PFSK-1 (cell line): ENCODE measurements at regions not wholly inside any gene's neighbourhood (a gene's known extent, or its start where the extent isn't known, plus 50 kb on each side); places are given as distances from the start of the nearest gene placed in this dataset.

Source experiments
- FOXP2 ChIP-seq: optimal IDR thresholded peaks from 2 replicates; pipeline ENCODE3; 2011; ENCODE audit warnings: borderline replicate concordance, control low read depth, inconsistent platforms; ENCODE audit not compliant: insufficient read depth; ENCODE audit errors: extremely low read length, extremely low read depth
- POLR2AphosphoS5 ChIP-seq: IDR thresholded peaks from 2 replicates; pipeline ENCODE4 v1.6.1; 2012; ENCODE audit warnings: low read depth, mild to moderate bottlenecking, control low read depth, low read length, moderate library complexity
- REST ChIP-seq, 2 experiments: IDR thresholded peaks; 2 replicates each; pipeline versions ENCODE4 v1.6.1 to v1.8.0; 2011 to 2012; ENCODE audit warnings: low read depth in 2 of 2, low read length in 2 of 2, control low read depth in 1 of 2, inconsistent platforms in 1 of 2, mild to moderate bottlenecking in 1 of 2, moderate library complexity in 1 of 2; ENCODE audit not compliant: insufficient read depth in 1 of 2
- SIN3A ChIP-seq: IDR thresholded peaks from 2 replicates; pipeline ENCODE4 v1.6.1; 2012; ENCODE audit warnings: mild to moderate bottlenecking, low read length, moderate library complexity, borderline replicate concordance; ENCODE audit not compliant: insufficient read depth
- TAF1 ChIP-seq: IDR thresholded peaks from 2 replicates; pipeline ENCODE4 v1.6.1; 2012; ENCODE audit warnings: low read length, control low read depth, borderline replicate concordance; ENCODE audit not compliant: insufficient read depth

GRCh38 chr2:30336978-30337841 is 105.9 kb downstream of the LBH start:
- TF ChIP-seq POLR2AphosphoS5 (no peak), SIN3A (no peak), FOXP2 (no peak), REST (IDR thresholded peaks at IDR 0.05; ENCODE audit: insufficient read depth in 1 of 2, low read depth in 2 of 2, low read length in 2 of 2) (no peak), TAF1 (no peak)

- no peak for TF ChIP-seq SIN3A
These were observed 107.1 kb downstream of the LBH start for GRCh38 chr2:30338475-30338874.

GRCh38 chr2:30339071-30339470 is 107.7 kb downstream of the LBH start:
- TF ChIP-seq SIN3A (no peak), POLR2AphosphoS5 (no peak), TAF1 (no peak), REST (IDR thresholded peaks at IDR 0.05; ENCODE audit: insufficient read depth in 1 of 2, low read depth in 2 of 2, low read length in 2 of 2) (no peak), FOXP2 (no peak)

- TF ChIP-seq POLR2AphosphoS5 (no peak), REST (IDR thresholded peaks at IDR 0.05; ENCODE audit: insufficient read depth in 1 of 2, low read depth in 2 of 2, low read length in 2 of 2) (no peak), SIN3A (no peak), TAF1 (no peak), FOXP2 (no peak)
These were observed 105.4 kb upstream of the LCLAT1 start for GRCh38 chr2:30341500-30342267.

GRCh38 chr2:30346471-30347169 is 100.4 kb upstream of the LCLAT1 start:
- TF ChIP-seq SIN3A (no peak), REST (IDR thresholded peaks at IDR 0.05; ENCODE audit: insufficient read depth in 1 of 2, low read depth in 2 of 2, low read length in 2 of 2) (no peak), POLR2AphosphoS5 (no peak), FOXP2 (no peak), TAF1 (no peak)
